HL-60 (cell line): ENCODE measurements at regions not wholly inside any gene's neighbourhood (a gene's known extent, or its start where the extent isn't known, plus 50 kb on each side); places are given as distances from the start of the nearest gene placed in this dataset.

Source experiments
- DNase-seq, 2 experiments: peaks; one replicate each; pipeline ENCODE4 v3.0.0-alpha.2; 2010 to 2020; ENCODE audit warnings: low read depth in 1 of 2, low spot score in 1 of 2
- H3K27ac ChIP-seq: fragments of 250-450 bp; sonication (Bioruptor Pico); replicated peaks from 2 replicates; pipeline ENCODE4 v1.5.1; 2020; ENCODE audit warnings: mild to moderate bottlenecking, moderate library complexity
- H3K27me3 ChIP-seq: fragments of 250-450 bp; sonication (Bioruptor Pico); 2 replicates; pipeline ENCODE4 v1.5.1; 2021; ENCODE audit warnings: mild to moderate bottlenecking, moderate library complexity; ENCODE audit not compliant: insufficient read depth, poor library complexity, severe bottlenecking
- H3K4me3 ChIP-seq: replicated peaks from 2 replicates; pipeline ENCODE4 v1.5.1; 2011; ENCODE audit warnings: mild to moderate bottlenecking, control low read depth, low read length; ENCODE audit not compliant: insufficient read depth
- CTCF ChIP-seq: IDR thresholded peaks from one replicate; pipeline ENCODE4 v1.5.1; 2011; ENCODE audit warnings: low read length, control low read depth, inconsistent platforms; ENCODE audit not compliant: insufficient read depth
- GABPA ChIP-seq: IDR thresholded peaks from 2 replicates; pipeline ENCODE4 v1.6.1; 2012; ENCODE audit warnings: low read depth
- POLR2AphosphoS5 ChIP-seq: IDR thresholded peaks from 2 replicates; pipeline ENCODE4 v1.6.1; 2012; ENCODE audit warnings: low read depth
- REST ChIP-seq: IDR thresholded peaks from 2 replicates; pipeline ENCODE4 v1.6.1; 2012; ENCODE audit warnings: low read depth; ENCODE audit not compliant: insufficient replicate concordance
- SPI1 ChIP-seq: IDR thresholded peaks from 2 replicates; pipeline ENCODE4 v1.6.1; 2012; ENCODE audit warnings: low read depth, mild to moderate bottlenecking, borderline replicate concordance

- Histone ChIP-seq H3K27ac (no peak overlapping the region), H3K27me3 (no peaks in the 10 kb centered on the region), H3K4me3 (no peak overlapping the region)
- TF ChIP-seq POLR2AphosphoS5 = no peak
- no peak for TF ChIP-seq SPI1
- TF ChIP-seq CTCF = no peak
- no peak for TF ChIP-seq REST
- TF ChIP-seq GABPA = no peak
- no peak for DNase-seq
Observed at GRCh38 chr16:86700046-86700945, 121.9 kb downstream of the FOXL1 start.

GRCh38 chr16:86701286-86701975 lies 123.1 kb downstream of the FOXL1 start:
- Histone ChIP-seq H3K27me3 (no peaks in the 10 kb centered on the region), H3K4me3 (no peak overlapping the region), H3K27ac (no peak overlapping the region)
- TF ChIP-seq GABPA = no peak
- TF ChIP-seq SPI1 = no peak
- no peak for TF ChIP-seq POLR2AphosphoS5
- no peak for TF ChIP-seq CTCF
- DNase-seq = no peak

GRCh38 chr16:86702824-86703588 lies 124.7 kb downstream of the FOXL1 start:
- Histone ChIP-seq H3K27ac (no peak overlapping the region), H3K27me3 (no peaks in the 10 kb centered on the region), H3K4me3 (no peak overlapping the region)
- no peak for DNase-seq
- TF ChIP-seq GABPA (no peak), REST (no peak), CTCF (no peak), SPI1 (no peak), POLR2AphosphoS5 (no peak)
